KMS-11 (cell line): ENCODE measurements at regions not wholly inside any gene's neighbourhood (a gene's known extent, or its start where the extent isn't known, plus 50 kb on each side); places are given as distances from the start of the nearest gene placed in this dataset.

Source experiments
- H2AFZ ChIP-seq: fragments of 200-600 bp; sonication (generic); 2 replicates; pipeline ENCODE4 v1.6.1; 2016; ENCODE audit warnings: antibody characterized with exemption, mixed run types, low read depth
- H3K27ac ChIP-seq: fragments of 200-600 bp; sonication (generic); 2 replicates; pipeline ENCODE4 v1.6.1; 2016; ENCODE audit warnings: mild to moderate bottlenecking, mixed run types
- H3K27me3 ChIP-seq: fragments of 200-600 bp; sonication (generic); 2 replicates; pipeline ENCODE4 v1.6.1; 2017; ENCODE audit warnings: mild to moderate bottlenecking, low read depth, mixed run types, moderate library complexity; ENCODE audit not compliant: insufficient read depth
- H3K36me3 ChIP-seq: fragments of 200-600 bp; sonication (generic); 2 replicates; pipeline ENCODE4 v1.6.1; 2017; ENCODE audit warnings: mild to moderate bottlenecking, mixed run types; ENCODE audit not compliant: insufficient read depth
- H3K4me1 ChIP-seq: fragments of 200-600 bp; sonication (generic); 2 replicates; pipeline ENCODE4 v1.6.1; 2016; ENCODE audit warnings: mild to moderate bottlenecking, low read depth, mixed run types; ENCODE audit not compliant: poor library complexity, severe bottlenecking
- H3K4me2 ChIP-seq: fragments of 200-600 bp; sonication (generic); 2 replicates; pipeline ENCODE4 v1.7.0; 2016; ENCODE audit warnings: mild to moderate bottlenecking, mixed run types
- H3K4me3 ChIP-seq: fragments of 200-600 bp; sonication (generic); IDR thresholded peaks from 2 replicates; pipeline ENCODE4 v1.6.1; 2017; ENCODE audit warnings: low read depth, low read length, mixed read lengths; ENCODE audit not compliant: insufficient read depth
- H3K79me2 ChIP-seq: fragments of 200-600 bp; sonication (generic); 2 replicates; pipeline ENCODE4 v1.6.1; 2016; ENCODE audit warnings: low read depth, mixed run types; ENCODE audit not compliant: insufficient read depth
- H3K9ac ChIP-seq: fragments of 200-600 bp; sonication (generic); 2 replicates; pipeline ENCODE4 v1.6.1; 2016; ENCODE audit warnings: mild to moderate bottlenecking, mixed run types
- H4K20me1 ChIP-seq: fragments of 200-600 bp; sonication (generic); 2 replicates; pipeline ENCODE4 v1.6.1; 2016; ENCODE audit warnings: mild to moderate bottlenecking, mixed run types; ENCODE audit not compliant: insufficient read depth
- TF ChIP-seq, protein P1 (sequence below): fragments of 200-600 bp; sonication (generic); conservative IDR thresholded peaks from 2 replicates; pipeline ENCODE4 v1.6.1; 2017; ENCODE audit warnings: low read depth, mild to moderate bottlenecking, antibody characterized with exemption, low read length, moderate library complexity, mixed read lengths

- Histone ChIP-seq H3K27me3 (no peaks in the 10 kb centered on the region), H4K20me1 (no peaks in the 10 kb centered on the region), H3K4me3 (no peak overlapping the region), H3K4me1 (no peaks in the 10 kb centered on the region), H3K79me2 (no peaks in the 10 kb centered on the region), H3K4me2 (no peak overlapping the region), H3K36me3 (no peaks in the 10 kb centered on the region), H3K9ac (no peak overlapping the region), H2AFZ (no peak overlapping the region), H3K27ac (no peak overlapping the region)
- TF ChIP-seq, protein P1, sequence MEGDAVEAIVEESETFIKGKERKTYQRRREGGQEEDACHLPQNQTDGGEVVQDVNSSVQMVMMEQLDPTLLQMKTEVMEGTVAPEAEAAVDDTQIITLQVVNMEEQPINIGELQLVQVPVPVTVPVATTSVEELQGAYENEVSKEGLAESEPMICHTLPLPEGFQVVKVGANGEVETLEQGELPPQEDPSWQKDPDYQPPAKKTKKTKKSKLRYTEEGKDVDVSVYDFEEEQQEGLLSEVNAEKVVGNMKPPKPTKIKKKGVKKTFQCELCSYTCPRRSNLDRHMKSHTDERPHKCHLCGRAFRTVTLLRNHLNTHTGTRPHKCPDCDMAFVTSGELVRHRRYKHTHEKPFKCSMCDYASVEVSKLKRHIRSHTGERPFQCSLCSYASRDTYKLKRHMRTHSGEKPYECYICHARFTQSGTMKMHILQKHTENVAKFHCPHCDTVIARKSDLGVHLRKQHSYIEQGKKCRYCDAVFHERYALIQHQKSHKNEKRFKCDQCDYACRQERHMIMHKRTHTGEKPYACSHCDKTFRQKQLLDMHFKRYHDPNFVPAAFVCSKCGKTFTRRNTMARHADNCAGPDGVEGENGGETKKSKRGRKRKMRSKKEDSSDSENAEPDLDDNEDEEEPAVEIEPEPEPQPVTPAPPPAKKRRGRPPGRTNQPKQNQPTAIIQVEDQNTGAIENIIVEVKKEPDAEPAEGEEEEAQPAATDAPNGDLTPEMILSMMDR: no peak
Observed at GRCh38 chr1:208939537-208940085, 643.9 kb upstream of the CAMK1G start.

DNA sequence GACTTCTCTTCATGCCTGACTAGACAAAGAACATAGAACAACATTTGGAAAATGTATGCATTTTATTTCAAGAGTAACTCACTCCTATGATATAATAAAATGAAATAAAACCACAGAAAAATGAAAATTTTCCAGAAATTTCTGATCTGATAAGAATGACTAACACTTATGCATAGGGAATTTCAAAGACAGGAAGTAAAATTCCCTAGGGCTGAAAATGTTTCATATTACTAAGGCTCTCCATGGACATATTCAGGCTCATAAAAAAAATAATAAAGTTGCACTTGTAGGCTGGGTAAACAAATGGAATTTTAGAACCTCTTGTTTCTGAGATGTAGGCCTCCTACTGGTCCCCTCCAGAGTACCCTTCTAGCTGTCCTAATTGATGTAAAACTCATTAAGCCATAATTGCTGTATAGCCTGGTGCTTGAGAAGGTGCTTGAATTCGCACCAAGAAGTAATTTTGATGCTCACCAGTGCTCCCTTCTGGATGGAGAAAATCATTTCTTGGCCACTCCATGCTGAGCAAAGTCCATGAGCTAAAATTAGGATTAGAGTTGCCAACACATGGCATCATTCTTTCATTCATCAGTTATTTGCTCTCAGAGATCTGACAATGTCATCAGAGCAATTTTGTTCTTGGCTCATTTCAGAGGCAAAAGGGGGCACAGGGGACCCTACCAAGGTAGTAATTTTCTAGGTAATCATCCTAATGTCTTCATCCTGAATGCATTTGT lies 641.0 kb upstream of the CAMK1G start:
- Histone ChIP-seq H3K36me3 (no peaks in the 10 kb centered on the region), H3K9ac (no peak overlapping the region), H3K4me2 (no peak overlapping the region), H3K4me3 (no peak overlapping the region), H3K27me3 (no peaks in the 10 kb centered on the region), H3K27ac (no peak overlapping the region), H2AFZ (no peak overlapping the region), H3K4me1 (no peaks in the 10 kb centered on the region), H3K79me2 (no peaks in the 10 kb centered on the region), H4K20me1 (no peaks in the 10 kb centered on the region)
- TF ChIP-seq, protein P1: no peak

DNA sequence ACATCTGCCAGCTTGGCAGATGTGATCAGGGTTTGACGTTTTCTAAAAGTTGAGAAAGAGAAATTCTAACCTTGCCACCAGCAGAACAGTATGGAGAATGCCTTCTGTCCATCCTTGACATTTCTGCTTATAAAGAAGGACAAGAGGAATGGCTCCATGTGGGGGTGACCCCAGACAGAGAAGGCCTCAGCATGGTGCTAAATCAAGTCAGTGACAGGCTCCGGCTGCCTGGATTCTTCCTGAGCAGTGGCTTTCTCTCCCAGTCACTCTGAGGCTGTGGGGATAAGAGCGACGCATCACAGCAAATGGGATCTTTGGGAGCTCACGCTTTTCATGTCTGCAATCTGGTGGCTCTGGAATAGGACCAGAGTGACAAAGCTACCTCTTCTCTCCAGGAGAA lies 640.2 kb upstream of the CAMK1G start:
- H2AFZ ChIP-seq: no peak overlapping the region
- H3K4me2 ChIP-seq: no peak overlapping the region
- H3K27ac ChIP-seq: no peak overlapping the region
- no peak overlapping the region for H3K4me3 ChIP-seq
- TF ChIP-seq, protein P1: no peak
- H4K20me1 ChIP-seq: no peaks in the 10 kb centered on the region
- H3K79me2 ChIP-seq: no peaks in the 10 kb centered on the region
- no peaks in the 10 kb centered on the region for H3K27me3 ChIP-seq
- H3K9ac ChIP-seq: no peak overlapping the region
- H3K36me3 ChIP-seq: no peaks in the 10 kb centered on the region
- no peaks in the 10 kb centered on the region for H3K4me1 ChIP-seq

DNA sequence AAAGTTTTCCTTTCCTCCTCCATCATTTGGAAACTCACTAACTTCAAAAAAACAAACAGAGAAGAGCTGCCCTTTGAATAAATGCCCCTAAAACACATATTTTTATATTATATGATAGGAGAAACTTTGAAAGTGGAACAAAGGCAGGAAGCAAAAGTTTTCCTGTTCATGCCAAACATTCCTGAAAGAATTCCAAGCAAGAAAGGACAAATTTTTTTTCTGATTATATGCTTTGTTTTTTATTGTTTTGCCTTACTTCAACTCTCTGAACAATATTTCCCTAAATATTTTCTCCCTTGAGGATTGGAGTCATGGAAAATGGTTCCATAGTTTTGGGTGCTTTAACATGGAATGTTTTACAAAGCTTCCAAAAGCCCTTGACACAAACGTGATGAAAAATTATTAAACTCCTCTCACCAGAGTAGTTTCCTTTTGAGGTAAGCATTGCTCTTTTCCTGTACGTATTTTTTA lies 638.5 kb upstream of the CAMK1G start:
- H3K79me2 ChIP-seq: no peaks in the 10 kb centered on the region
- no peak overlapping the region for H3K4me2 ChIP-seq
- H3K4me3 ChIP-seq: no peak overlapping the region
- H3K36me3 ChIP-seq: no peaks in the 10 kb centered on the region
- no peak overlapping the region for H2AFZ ChIP-seq
- H3K27me3 ChIP-seq: no peaks in the 10 kb centered on the region
- TF ChIP-seq, protein P1: no peak
- H3K27ac ChIP-seq: no peak overlapping the region
- H4K20me1 ChIP-seq: no peaks in the 10 kb centered on the region
- H3K4me1 ChIP-seq: no peaks in the 10 kb centered on the region
- H3K9ac ChIP-seq: no peak overlapping the region
